BE2C (cell line): ENCODE measurements at regions not wholly inside any gene's neighbourhood (a gene's known extent, or its start where the extent isn't known, plus 50 kb on each side); places are given as distances from the start of the nearest gene placed in this dataset.

ENCODE experiments used
- DNase-seq: peaks from one replicate; pipeline ENCODE4 v3.0.0-alpha.2; 2020
- H3K27me3 ChIP-seq: fragments of 250-450 bp; sonication (Bioruptor Pico); 2 replicates; pipeline ENCODE4 v1.5.1; 2020; ENCODE audit warnings: mild to moderate bottlenecking
- H3K36me3 ChIP-seq: fragments of 250-450 bp; sonication (Bioruptor Pico); 2 replicates; pipeline ENCODE4 v1.5.1; 2020; ENCODE audit warnings: mild to moderate bottlenecking
- H3K4me1 ChIP-seq: fragments of 250-450 bp; sonication (Bioruptor Pico); 2 replicates; pipeline ENCODE4 v1.5.1; 2020
- H3K4me3 ChIP-seq: 2 replicates; pipeline ENCODE4 v1.5.1; 2011; ENCODE audit warnings: low read depth, low read length
- H3K9me3 ChIP-seq: fragments of 250-450 bp; sonication (Bioruptor Pico); 2 replicates; pipeline ENCODE4 v1.5.1; 2020
- CTCF ChIP-seq: IDR thresholded peaks from 2 replicates; pipeline ENCODE4 v1.5.1; 2012; ENCODE audit warnings: mild to moderate bottlenecking, low read depth, low read length

DNA sequence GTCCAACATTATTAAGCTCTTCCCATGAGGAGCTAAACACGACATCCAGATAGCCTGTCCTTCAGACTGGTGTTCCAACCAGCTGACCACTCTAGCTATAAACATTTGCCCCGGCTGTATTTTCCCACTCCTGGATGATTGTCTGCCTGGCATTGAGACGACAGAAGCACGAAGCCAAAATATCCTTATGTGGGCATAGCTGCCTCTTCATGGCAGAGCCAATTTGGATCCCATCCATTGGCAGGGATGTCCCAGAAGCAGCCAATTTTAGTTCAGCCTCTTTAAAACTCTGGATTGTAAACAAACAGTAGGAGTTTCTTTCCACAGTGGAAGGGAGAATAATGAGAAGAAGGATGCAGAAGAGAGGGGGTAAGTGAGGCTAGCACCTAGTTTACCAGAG lies 507.6 kb downstream of the CETN3 start:
- Histone ChIP-seq H3K4me3 (no peak overlapping the region), H3K9me3 (no peaks in the 10 kb centered on the region), H3K36me3 (no peaks in the 10 kb centered on the region), H3K27me3 (no peaks in the 10 kb centered on the region), H3K4me1 (no peaks in the 10 kb centered on the region)
- no peak for DNase-seq
- TF ChIP-seq CTCF = no peak

GRCh38 chr5:89901346-89901745 lies 508.2 kb downstream of the CETN3 start:
- Histone ChIP-seq H3K9me3 (no peaks in the 10 kb centered on the region), H3K4me3 (no peak overlapping the region), H3K27me3 (no peaks in the 10 kb centered on the region), H3K36me3 (no peaks in the 10 kb centered on the region), H3K4me1 (no peaks in the 10 kb centered on the region)
- no peak for DNase-seq
- no peak for TF ChIP-seq CTCF

DNA sequence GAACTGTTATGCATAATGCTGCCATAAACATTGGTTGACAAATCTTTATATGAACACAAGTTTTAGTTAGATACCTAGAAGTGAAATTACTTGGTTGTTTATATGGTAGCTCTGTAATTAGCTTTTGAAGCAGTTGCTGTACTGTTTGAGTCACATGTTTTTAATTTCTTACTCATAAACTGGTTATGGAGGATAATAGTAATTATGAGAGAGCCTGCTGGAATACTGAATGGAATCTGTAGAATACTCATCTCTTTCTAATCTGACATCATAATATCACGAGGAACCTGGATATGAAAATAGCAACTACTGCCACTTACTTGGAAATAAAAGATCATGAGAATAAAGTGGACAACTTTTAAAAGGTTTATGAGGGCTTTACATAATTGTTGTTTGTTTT lies 509.2 kb downstream of the CETN3 start:
- no peak for DNase-seq
- no peak for TF ChIP-seq CTCF
- no peaks in the 10 kb centered on the region for H3K36me3 ChIP-seq
- H3K27me3 ChIP-seq = no peaks in the 10 kb centered on the region
- no peaks in the 10 kb centered on the region for H3K9me3 ChIP-seq
- no peak overlapping the region for H3K4me3 ChIP-seq
- no peaks in the 10 kb centered on the region for H3K4me1 ChIP-seq

DNA sequence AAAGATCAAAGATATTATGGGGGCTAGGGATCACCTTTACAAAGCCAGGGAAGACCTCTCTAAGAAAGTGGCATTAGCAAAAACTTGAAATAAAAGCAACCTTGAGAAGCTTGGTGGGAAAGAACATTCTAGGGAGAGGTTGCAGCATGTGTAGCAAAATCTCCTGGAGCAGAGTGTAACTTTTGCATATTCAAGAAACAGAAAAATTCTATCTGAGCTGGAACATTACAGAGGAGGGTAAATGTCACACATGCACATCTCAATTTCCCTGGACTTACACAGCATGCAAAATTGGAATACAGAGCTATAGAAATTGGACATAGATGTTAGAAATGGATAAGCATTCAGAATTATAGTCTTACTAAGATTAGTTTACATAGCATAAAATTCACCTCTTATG lies 510.0 kb downstream of the CETN3 start:
- no peaks in the 10 kb centered on the region for H3K9me3 ChIP-seq
- H3K4me3 ChIP-seq = no peak overlapping the region
- no peaks in the 10 kb centered on the region for H3K27me3 ChIP-seq
- no peak for TF ChIP-seq CTCF
- H3K36me3 ChIP-seq = no peaks in the 10 kb centered on the region
- no peaks in the 10 kb centered on the region for H3K4me1 ChIP-seq
- no peak for DNase-seq

- no peaks in the 10 kb centered on the region for H3K27me3 ChIP-seq
- H3K9me3 ChIP-seq = no peaks in the 10 kb centered on the region
- no peaks in the 10 kb centered on the region for H3K36me3 ChIP-seq
- H3K4me3 ChIP-seq = no peak overlapping the region
- no peak for DNase-seq
- no peaks in the 10 kb centered on the region for H3K4me1 ChIP-seq
- TF ChIP-seq CTCF = no peak
Observed at GRCh38 chr5:89893546-89893945, 516.0 kb downstream of the CETN3 start.

- Histone ChIP-seq H3K4me3 (no peak overlapping the region), H3K9me3 (no peaks in the 10 kb centered on the region), H3K4me1 (no peaks in the 10 kb centered on the region), H3K27me3 (no peaks in the 10 kb centered on the region), H3K36me3 (no peaks in the 10 kb centered on the region)
- DNase-seq = no peak
- TF ChIP-seq CTCF = no peak
Observed at GRCh38 chr5:89885670-89886069, 523.9 kb downstream of the CETN3 start.
